ENCODE measurements at regions not wholly inside any gene's neighbourhood (a gene's known extent, or its start where the extent isn't known, plus 50 kb on each side); places are given as distances from the start of the nearest gene placed in this dataset.

DNA sequence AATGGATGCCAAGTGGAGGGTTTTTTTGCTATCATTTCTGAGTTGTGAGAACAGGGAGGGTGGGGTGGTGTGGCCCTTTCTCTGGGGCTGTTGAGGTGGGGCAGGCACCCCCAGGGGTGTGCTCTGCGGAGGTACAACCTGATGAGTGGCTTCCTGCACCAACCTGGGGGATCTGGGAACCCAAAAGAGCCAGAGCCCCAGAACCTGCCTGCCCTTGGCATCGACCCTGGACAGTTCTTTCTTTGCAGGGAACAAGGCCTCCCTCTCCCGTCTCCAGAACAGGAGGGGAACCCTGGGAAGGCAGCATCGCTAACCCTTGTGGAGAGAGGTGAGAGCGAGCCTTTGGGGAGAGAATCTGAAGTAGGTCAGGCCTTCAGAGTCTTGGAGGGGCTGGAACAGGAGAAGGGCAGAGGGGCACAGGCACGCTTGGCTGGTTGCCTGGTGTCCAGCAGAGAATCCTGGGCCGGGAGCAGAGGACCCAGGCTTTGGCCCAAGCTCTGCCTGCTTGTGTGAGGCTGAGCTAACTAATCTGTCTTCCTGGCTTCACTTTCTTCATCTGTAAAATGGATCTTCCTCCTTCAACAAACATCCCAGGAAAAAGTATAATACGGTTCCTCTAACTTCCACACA is 84.9 kb downstream of the RHOB start:
- peaks cover 0 to 25% of the 10 kb centered on the region in 2 experiments; a peak in 2 of 4 replicates for H3K4me1 ChIP-seq (ENCODE audit: control insufficient read depth in 1 of 2, insufficient read depth in 2 of 2, low read depth in 1 of 2, low read length in 1 of 2)
- H3K27ac ChIP-seq (ENCODE audit: low read depth in 2 of 2, low read length in 1 of 2), result no peak overlapping the region
- no peak overlapping the region for H3K4me3 ChIP-seq (ENCODE audit: low read depth in 2 of 2, low read length in 1 of 2)
- H3K4me2 ChIP-seq, result no peak overlapping the region
- POLR2A ChIA-PET, result no interaction called here
- CTCF ChIA-PET, result interaction anchor here (0.6 to 0.7 kb wide), 2 partner anchors 83 to 104 kb away, joined by 3 read pairs; no protein-coding TSS in a partner anchor
- WGBS (ENCODE audit: low lambda C conversion rate), result 83% methylated on average over 8 of the region's 8 CpGs
- H3K27me3 ChIP-seq (ENCODE audit: insufficient read depth), result no peaks in the 10 kb centered on the region
- H4K20me1 ChIP-seq (ENCODE audit: insufficient read depth), result no peaks in the 10 kb centered on the region
- H3F3A ChIP-seq (replicated peaks; ENCODE audit: insufficient read depth), result no peaks in the 10 kb centered on the region
- H3K36me3 ChIP-seq (replicated peaks in 1 of 2; ENCODE audit: control insufficient read depth in 1 of 2, insufficient read depth in 2 of 2, low read length in 1 of 2), result no peaks in the 10 kb centered on the region
- H3K79me2 ChIP-seq (ENCODE audit: insufficient read depth), result no peaks in the 10 kb centered on the region
- no peak for DNase-seq
- no peaks in the 10 kb centered on the region for H3K9me2 ChIP-seq
- H2AFZ ChIP-seq (ENCODE audit: low read depth), result no peak overlapping the region
- H3K9ac ChIP-seq, result no peak overlapping the region
- no peak for TF ChIP-seq NFIC (IDR thresholded peaks at IDR 0.05; ENCODE audit: borderline replicate concordance)
- TF ChIP-seq, protein P1, sequence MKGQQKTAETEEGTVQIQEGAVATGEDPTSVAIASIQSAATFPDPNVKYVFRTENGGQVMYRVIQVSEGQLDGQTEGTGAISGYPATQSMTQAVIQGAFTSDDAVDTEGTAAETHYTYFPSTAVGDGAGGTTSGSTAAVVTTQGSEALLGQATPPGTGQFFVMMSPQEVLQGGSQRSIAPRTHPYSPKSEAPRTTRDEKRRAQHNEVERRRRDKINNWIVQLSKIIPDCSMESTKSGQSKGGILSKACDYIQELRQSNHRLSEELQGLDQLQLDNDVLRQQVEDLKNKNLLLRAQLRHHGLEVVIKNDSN (IDR thresholded peaks at IDR 0.05; ENCODE audit: borderline replicate concordance, low read depth), result no peak
- TF ChIP-seq POLR2AphosphoS5 (IDR thresholded peaks at IDR 0.05; ENCODE audit: low read depth, low read length), result no peak
- TF ChIP-seq, protein P2, sequence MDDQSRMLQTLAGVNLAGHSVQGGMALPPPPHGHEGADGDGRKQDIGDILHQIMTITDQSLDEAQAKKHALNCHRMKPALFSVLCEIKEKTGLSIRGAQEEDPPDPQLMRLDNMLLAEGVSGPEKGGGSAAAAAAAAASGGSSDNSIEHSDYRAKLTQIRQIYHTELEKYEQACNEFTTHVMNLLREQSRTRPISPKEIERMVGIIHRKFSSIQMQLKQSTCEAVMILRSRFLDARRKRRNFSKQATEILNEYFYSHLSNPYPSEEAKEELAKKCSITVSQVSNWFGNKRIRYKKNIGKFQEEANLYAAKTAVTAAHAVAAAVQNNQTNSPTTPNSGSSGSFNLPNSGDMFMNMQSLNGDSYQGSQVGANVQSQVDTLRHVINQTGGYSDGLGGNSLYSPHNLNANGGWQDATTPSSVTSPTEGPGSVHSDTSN (IDR thresholded peaks at IDR 0.05), result no peak
- TF ChIP-seq RAD21 (IDR thresholded peaks at IDR 0.05; ENCODE audit: low read length), result no peak
- no peak for TF ChIP-seq EP300 (IDR thresholded peaks at IDR 0.05; ENCODE audit: borderline replicate concordance in 1 of 2, low read depth in 1 of 2, low read length in 1 of 2)
- no peak for TF ChIP-seq MEF2A (IDR thresholded peaks at IDR 0.05; ENCODE audit: borderline replicate concordance, low read depth)
- TF ChIP-seq, protein P3, sequence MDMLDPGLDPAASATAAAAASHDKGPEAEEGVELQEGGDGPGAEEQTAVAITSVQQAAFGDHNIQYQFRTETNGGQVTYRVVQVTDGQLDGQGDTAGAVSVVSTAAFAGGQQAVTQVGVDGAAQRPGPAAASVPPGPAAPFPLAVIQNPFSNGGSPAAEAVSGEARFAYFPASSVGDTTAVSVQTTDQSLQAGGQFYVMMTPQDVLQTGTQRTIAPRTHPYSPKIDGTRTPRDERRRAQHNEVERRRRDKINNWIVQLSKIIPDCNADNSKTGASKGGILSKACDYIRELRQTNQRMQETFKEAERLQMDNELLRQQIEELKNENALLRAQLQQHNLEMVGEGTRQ (IDR thresholded peaks at IDR 0.05; ENCODE audit: borderline replicate concordance, low read depth, low read length), result no peak
- no peak for TF ChIP-seq TAF1 (IDR thresholded peaks at IDR 0.05; ENCODE audit: borderline replicate concordance, low read depth, low read length)
- TF ChIP-seq YY1 (IDR thresholded peaks at IDR 0.05; ENCODE audit: low read depth), result no peak
- TF ChIP-seq SMC3 (IDR thresholded peaks at IDR 0.05; ENCODE audit: low read depth, low read length), result no peak
- no peak for TF ChIP-seq TEAD4 (IDR thresholded peaks at IDR 0.05; ENCODE audit: borderline replicate concordance, insufficient read depth)
- TF ChIP-seq NRF1 (IDR thresholded peaks at IDR 0.05; ENCODE audit: low read depth, low read length), result no peak
- no peak for TF ChIP-seq CHD2 (IDR thresholded peaks at IDR 0.05; ENCODE audit: low read length, partially characterized antibody)
- TF ChIP-seq RFX5 (IDR thresholded peaks at IDR 0.05; ENCODE audit: low read length), result no peak
- H3K9me3 ChIP-seq, result no peaks in the 10 kb centered on the region

Data from SK-N-SH (cell line).